G401.6 (cell line): ENCODE measurements at regions not wholly inside any gene's neighbourhood (a gene's known extent, or its start where the extent isn't known, plus 50 kb on each side); places are given as distances from the start of the nearest gene placed in this dataset.
"Not testable (repeated sequence)": the region's sequence is repeated elsewhere in the genome, so short reads cannot be mapped to it uniquely, and the experiment has no call there.

ENCODE experiments used
- FAIRE-seq: peaks from 2 replicates; lab custom pipeline; 2012; peaks lifted over from hg19 to GRCh38; lab: Jason Lieb, UNC

DNA sequence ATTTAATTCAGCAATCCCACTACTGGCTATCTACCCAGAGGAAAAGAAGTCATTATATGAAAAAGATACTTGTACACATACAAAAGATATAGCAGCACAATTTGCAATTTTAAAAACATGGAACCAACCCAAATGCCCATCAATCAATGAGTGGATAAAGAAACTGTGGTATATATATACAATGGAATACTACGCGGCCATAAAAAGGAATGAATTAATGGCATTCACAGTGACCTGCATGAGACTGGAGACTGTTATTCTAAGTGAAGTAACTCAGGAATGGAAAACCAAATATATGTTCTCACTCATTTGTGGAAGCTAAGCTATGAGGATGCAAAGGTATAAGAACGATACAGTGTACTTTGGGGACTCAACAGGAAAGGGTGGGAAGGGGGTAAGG lies 102.8 kb upstream of the KCNMA1 start:
- FAIRE-seq = not testable (repeated sequence)

DNA sequence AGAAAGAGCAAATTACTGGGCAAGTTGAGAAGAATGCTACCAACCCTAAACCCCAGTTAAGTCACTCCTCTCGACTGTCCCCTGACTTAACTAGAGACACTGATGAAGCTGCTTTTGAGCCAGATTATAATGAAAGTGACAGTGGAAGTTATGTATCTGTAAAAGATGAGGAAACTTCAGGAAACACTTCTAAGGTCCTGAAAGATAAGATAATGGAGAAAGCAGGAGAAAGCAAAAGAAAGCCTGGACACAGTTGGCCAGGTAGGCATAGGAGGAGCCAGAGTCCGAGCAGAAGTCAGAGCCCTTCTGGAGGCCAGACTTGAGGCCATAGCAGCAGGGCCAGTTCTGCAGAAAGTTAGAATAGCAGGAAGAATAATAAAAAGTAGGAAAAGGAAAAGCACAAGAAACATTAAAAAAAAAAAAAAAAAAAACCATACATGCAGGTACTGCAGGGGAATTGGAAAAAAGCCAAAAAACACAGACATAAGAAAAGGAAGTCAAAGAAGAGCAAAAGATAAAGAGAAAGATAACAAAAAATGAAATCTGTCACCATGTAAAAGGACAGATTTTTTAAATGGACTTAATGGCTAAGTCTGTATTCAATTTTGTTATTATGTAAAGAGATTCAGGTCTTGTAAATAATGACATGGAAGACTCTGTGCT lies 101.0 kb upstream of the KCNMA1 start:
- no peak for FAIRE-seq

DNA sequence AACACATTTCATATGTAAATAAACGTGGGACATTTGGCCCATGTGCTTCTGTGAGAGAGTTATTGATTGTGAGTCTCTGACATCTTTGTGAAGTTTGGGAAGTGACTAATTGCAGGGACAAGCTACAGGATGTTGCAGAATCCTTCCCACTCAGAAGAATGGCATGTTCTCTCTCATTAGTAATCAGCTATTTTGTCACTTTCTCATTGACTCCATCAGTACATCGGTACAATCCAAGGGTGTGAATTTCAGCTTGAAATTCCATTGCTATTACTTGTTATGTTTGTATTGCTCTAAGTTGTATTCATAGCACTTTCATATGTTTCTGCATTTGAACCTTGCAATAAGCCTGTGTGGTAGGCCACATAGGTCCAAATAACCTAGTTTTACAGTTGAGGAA lies 100.0 kb upstream of the KCNMA1 start:
- no peak for FAIRE-seq

DNA sequence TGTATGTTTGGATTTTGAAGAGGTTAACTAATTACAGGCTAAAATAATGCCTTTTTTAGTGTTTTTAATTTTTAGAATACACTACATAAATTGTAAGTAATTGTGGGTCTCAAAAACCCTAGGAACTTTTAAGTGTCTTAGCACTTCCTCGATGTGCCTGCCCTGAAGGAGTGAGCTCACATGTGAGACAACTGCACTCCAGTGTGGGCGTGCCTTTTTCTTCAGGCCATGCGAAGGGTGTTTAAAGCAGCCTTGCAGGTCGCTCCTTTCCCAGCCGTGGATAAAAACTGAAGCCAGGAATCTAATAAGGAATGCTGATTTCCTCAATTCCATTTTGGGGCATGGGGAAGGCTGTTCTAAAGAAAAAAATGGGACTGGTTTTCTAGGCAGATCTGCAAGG lies 97.5 kb upstream of the KCNMA1 start:
- not testable (repeated sequence) for FAIRE-seq

DNA sequence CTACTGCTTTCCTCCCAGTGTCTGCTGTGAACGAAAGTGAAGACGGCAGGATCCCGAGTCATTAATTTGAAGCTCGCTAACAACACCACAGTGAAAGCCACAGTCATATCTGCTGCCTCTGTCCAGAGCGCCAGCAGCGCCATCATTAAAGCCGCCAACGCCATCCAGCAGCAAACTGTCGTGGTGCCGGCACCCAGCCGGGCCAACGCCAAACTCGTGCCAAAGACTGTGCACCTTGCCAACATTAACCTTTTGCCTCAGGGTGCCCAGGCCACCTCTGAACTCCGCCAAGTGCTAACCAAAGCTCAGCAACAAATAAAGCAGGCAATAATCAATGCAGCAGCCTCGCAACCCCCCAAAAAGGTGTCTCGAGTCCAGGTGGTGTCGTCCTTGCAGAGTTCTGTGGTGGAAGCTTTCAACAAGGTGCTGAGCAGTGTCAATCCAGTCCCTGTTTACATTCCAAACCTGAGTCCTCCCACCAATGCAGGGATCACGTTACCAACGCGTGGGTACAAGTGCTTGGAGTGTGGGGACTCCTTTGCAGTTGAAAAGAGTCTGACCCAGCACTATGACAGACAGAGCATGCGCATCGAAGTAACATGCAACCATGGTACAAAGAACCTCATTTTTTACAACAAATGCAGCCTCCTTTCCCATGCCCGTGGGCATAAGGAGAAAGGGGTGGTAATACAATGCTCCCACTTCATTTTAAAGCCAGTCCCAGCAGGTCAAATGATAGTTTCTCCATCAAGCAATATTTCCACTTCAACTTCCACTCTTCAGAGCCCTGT lies 94.8 kb upstream of the KCNMA1 start:
- no peak for FAIRE-seq

DNA sequence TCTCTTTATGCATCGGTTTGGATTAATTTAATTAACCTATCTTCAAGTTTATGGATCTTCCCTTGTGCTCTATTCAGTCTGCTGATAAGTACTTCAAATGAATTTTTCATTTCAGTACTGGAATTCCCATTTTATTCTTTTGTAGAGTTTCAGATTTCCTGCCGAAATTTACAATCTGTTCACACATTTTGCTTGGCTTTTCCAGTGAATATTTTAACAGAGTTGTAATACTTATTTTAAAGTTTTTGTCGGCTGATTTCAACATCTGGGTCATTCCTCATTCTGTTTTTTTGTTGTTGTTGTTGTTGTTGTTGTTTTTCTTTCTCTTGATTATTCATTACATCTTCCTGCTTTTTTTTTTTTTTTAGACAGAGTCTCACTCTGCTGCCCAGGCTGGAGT lies 89.9 kb upstream of the KCNMA1 start:
- no peak for FAIRE-seq

DNA sequence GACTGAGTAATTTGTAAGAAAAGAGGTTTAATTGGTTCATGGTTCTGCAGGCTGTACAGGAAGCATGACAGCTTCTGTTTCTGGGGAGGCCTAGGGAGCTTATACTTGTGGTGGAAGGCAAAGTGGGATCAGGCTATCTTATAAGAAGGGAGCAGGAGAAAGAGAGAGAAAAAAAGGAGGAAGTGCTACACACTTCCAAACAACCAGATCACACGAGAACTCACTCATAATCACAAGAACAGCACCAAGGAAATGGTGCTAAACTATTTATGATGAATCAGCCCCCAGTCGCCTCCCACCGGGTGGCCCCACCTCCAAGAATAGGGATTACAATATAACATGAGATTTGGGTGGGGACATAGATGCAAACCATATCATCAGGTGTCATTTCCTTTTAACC lies 89.1 kb upstream of the KCNMA1 start:
- FAIRE-seq = no peak

DNA sequence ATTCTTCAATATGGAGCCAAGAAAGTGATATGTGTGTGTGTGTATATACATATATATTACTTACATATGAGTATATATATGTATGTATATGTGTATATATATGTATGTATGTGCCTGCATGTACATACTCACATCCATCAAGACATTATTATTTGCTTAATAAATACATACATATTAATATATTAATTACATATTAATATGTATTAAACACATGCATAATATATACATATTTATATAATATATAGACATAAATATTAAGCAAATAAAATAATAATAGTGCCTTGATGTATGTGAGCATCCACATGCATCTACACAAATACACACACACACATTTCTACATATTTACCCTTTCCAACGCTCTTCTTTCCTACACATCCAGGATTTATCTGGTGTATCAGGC lies 88.7 kb upstream of the KCNMA1 start:
- FAIRE-seq = peak; percentile 66

DNA sequence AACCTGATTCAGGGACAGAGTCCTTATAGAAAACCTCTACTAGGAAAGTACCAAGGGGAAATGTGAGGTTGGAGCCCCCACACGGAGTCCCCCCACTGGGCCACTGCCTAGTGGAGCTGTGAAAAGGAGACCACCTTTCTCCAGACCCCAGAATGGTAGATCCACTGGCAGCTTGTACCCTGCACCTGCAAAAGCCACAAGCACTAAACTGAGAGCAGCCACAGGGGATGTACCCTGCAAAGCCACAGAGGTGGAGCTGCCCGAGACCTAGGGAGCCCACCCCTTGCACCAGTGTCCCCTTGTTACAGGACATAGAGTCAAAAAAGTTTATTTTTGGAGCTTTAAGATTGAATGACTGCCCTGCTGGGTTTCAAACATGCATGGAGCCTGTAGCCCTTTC lies 87.2 kb upstream of the KCNMA1 start:
- no peak for FAIRE-seq

DNA sequence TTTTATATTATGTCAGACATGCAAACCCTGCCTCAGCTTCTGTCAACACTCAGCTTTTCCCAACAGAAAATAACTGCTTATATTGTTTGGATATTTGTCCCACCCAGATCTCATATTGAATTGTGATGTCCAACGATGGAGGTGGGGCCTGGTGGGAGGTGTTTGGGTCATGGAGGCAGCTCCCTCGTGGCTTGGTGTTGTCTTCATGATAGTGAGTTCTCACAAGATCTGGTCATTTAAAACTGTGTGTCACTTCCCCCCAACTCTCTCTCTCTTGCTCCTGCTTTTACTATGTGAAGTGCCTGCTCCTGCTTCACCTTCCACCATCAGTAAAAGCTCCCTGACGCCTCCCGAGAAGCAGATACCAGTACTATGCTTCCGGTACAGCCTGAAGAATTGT lies 85.8 kb upstream of the KCNMA1 start:
- no peak for FAIRE-seq

DNA sequence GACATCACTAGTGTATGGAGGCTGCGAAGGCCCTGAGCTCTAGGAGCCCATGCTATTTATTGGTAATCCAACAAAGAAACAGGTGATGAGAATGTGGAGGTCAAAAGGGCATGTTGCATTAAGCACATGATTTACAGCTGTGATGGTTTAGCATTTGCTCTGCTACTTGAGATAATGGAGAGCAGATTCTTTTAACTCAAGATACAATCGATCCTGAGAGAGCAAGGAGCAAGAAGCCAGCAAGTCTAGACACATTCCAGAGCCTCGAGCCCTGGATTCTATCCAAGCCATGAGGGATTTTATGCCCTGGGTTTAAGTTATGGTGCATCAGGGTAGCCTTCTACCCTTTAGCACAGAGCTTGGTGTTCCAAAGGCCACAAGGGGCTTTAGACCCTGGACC lies 85.3 kb upstream of the KCNMA1 start:
- not testable (repeated sequence) for FAIRE-seq

DNA sequence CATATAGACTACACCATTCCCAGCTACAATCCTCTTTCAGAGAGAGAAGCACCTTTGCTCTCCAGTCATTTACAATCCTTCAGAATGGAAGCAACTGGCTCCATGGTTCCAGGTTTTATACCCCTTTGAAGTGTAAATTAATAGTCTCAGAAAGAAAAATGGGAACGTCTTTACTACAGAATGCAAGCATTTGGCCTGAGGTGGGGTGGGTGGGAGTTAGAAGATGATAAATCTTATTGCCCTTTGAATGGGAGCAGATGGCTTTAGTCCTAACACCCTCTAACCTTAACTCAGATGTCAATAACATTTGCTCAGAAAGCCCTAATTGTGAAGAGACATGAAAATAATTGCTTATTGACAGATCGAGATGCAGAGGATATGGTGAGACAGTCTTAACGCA lies 84.2 kb upstream of the KCNMA1 start:
- no peak for FAIRE-seq

DNA sequence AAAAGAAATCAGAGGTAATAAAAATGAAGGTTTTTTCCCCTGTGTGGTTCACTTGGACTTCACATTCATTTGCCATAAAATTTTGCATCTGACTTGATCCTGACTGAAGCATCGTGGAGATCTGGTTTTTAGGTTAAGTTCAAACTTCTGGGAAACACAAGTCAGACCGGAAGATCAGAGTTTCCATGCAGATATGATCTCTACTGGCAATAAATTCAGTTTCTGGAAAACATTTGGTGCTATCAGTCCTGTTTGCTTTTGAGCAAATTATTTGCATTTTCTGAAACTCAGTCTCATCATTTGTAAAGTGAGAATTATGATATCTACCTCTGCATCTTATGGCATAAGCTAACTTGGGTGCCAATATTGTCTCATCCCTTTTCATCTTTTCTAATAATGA lies 81.3 kb upstream of the KCNMA1 start:
- FAIRE-seq = no peak

DNA sequence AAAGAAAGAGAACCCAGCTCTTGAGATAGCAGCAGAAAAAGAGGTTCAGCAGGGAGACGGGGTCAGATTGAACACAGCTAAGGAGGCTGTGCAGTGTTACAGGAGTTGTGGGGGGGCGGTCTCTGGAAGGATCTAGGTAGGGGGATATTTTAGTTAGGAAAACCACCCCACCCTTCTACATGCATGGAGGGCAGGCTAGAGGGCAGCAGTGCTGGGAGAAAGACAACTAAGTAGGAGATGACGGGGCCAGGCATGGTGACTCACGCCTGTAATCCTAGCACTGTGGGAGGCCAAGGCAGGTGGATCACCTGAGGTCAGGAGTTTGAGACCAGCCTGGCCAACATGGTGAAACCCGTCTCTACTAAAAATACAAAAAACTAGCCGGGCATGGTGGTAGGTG lies 80.7 kb upstream of the KCNMA1 start:
- not testable (repeated sequence) for FAIRE-seq

DNA sequence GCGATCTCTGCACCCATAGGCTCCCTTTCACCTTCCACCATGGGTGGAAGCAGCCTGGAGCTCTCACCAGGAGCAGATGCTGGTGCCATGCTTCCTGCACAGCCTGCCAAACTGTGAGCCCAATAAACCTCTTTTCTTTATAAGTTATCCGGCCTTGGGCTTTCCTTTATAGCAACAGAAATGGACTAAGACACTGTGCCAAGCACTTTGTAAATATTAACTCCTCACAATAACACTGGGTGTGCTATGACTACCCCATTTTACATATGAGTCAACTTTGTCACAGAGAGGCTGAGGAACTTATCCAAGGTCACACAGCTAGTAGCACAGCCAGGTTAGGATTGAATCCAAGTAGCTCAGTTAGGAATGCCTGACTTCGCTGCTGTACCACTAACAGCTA lies 79.7 kb upstream of the KCNMA1 start:
- FAIRE-seq = no peak

DNA sequence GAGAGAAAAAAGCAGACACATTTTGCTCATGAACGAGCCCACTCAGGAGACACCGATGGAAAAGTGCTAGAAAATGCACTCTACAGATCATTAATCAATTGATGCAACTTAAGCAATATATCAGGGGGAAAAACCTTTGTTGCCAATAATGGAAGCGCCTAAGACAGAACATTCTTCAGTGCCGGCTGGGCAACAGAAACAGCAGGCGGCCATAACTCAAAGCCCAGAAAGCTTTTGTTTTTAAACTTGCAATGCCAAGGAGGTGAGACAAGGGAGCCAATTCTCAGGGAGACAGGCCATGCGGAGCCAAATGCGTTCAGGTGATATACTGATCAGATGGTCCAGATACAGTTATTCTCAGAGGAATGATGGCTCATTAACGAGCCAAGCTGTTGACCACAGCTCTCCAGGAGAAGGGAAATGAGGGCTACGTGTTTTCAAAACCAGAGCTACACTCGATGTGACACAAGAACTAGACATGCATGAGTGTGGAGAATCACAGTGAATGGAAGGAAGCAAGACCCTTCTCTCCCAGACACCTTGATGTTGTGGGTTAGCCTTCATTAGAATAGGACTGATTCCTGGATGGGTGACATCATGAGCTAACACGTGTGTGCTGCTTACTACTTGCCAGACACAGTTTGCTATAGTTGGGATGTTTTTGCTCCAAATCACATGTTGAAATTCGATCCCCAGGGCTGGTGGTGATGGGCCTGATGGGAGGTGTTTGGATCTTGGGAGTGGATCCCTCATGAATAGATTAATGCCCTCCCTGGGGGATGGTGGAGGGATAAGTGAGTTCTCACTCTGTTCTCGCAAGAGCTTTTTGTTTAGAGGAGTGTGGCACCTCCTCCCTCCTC lies 79.1 kb upstream of the KCNMA1 start:
- FAIRE-seq = no peak

DNA sequence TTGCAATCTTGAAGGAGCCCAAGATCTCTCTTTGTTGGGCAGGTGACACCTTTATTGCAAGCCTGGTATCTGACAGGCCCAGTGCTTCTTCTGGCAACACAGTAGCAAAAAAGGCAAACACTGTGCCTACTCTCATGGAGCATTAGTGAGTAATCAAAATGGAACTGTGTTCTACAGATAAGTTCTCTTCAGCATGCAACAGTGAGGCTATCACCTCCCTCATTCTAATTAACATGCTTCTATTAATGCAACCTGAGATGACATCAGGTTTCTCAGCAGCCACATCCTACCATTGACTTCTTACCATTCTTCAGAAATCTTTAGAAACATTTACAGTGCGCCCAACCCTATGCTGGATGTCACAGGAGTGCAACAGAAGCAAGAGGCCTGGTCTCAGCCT lies 77.9 kb upstream of the KCNMA1 start:
- FAIRE-seq = no peak

DNA sequence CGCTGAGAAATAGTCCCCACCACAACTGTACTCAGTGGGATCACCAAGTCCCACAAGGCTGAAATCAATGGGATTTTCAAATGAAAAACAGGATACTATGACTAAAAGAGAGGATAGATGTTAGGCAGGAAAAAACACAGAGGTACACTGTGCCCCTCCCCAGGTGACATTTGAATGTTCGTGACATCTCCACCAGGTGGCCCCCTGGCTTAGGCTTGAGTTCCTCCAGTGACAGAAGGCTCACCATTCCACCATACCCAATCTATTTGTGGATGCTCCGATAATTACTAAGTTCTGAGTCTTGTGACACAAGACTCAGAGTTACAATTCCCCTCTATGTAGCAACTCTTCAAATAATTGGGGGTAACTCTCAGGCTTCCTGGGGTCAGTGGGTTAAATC lies 77.5 kb upstream of the KCNMA1 start:
- no peak for FAIRE-seq

DNA sequence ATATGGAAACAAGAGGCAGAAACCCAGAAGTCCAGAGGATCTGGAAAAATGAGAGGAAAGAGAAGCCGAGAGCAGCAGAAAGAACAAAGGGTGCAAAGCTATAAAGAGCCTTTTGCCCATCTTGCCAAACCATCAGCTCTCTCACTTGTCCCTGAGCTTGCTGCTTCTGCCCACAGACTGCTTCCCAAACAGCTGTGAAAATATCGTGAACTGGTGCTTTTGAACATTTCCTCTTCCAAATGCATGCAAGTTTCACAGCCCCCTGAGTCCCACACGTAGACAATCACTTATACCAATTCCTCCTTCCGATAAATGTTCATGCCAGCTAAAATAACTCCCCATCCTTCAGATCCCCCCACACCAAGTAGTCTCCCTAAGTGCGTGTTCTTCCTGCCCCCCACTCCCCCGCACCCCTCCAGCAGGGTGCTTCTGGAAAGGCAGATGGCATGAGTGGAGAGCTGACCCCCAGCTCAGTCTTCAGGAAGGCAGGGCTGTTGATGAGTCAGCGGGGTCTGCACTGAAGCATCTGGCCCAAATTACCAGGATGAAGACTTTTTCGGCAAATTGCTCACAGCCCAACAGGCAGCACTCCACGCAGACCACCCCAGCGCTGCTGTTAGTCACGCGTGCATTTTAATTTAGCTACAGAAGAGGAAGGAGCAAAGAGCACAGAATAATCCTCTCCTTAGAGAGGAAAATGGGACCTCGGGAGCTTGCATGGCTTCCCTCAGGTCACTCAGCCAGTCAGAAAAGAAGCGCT lies 76.1 kb upstream of the KCNMA1 start:
- no peak for FAIRE-seq

DNA sequence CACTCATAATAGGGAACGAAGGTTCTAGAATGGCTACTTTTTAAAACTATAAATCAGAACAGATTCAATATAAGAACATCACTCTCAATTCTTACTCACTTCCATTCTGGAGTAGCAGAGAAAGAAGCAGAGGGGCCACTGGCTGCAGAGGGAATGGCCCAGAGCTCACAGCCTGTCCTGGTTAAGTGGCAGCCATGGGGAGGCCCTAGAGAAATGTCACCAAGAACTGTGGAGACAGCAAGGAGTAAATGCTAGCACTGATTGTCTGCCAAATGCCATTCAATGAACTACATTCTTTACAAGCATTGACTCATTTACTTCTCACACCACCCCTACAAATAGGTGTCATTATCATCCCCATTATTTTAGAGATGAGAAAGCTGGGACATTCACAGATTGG lies 74.6 kb upstream of the KCNMA1 start:
- FAIRE-seq = no peak

DNA sequence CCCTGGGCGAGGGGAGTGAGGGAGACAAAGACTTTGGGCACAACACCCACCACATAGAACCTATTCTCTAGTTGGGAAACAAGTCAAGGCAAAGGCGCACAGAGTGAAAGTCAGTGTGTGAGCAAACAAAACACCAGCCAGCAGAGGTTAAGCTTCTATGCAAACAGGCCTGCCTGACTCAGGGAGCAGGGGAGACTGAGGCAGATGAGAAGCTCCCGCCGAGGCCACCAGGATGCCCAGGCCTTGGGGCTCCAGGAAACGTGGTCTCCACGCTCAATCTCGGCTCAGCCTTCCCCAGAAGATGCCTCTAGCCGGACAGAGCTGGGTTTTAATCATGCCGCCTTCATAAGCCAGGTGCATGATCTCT lies 74.1 kb upstream of the KCNMA1 start:
- no peak for FAIRE-seq
